Suprapubic skin (tissue), 3 donors: ENCODE measurements at regions not wholly inside any gene's neighbourhood (a gene's known extent, or its start where the extent isn't known, plus 50 kb on each side); places are given as distances from the start of the nearest gene placed in this dataset.

Source experiments
- POLR2A ChIP-seq, 2 donors: fragments of 450-650 bp; IDR thresholded peaks; one replicate each; pipeline ENCODE4 v1.6.1; 2017; ENCODE audit warnings: antibody characterized with exemption in 2 of 2, mild to moderate bottlenecking in 2 of 2, moderate library complexity in 2 of 2
- TF ChIP-seq, protein P1 (sequence below), 2 donors: fragments of 200-600 bp in 1 of 2; fragments of 450-650 bp in 1 of 2; sonication (generic) in 1 of 2; IDR thresholded peaks; one replicate each; pipeline ENCODE4 v1.5.1; 2016 to 2019; ENCODE audit warnings: antibody characterized with exemption in 2 of 2, mild to moderate bottlenecking in 1 of 2, moderate library complexity in 1 of 2

DNA sequence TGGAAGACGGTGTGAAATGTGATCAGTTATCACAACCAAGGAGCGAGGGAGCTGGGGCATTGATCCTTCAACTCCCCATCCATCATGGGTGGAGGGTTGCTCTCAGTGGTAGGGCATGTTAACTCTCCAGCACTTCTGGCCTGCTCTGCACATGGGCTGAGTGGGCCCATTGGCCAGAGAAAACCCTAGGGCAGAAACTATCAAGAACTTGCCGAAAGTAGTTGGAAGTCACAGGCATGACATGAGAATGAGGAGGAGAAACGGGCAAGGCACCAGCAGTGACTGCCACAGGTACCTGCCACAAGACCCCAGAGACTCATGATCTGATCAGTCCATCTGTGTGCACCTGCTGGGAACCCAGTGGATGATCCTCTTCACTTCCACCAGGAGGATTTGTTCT is 50.9 kb upstream of the CXCL14 start:
- TF ChIP-seq, protein P1, sequence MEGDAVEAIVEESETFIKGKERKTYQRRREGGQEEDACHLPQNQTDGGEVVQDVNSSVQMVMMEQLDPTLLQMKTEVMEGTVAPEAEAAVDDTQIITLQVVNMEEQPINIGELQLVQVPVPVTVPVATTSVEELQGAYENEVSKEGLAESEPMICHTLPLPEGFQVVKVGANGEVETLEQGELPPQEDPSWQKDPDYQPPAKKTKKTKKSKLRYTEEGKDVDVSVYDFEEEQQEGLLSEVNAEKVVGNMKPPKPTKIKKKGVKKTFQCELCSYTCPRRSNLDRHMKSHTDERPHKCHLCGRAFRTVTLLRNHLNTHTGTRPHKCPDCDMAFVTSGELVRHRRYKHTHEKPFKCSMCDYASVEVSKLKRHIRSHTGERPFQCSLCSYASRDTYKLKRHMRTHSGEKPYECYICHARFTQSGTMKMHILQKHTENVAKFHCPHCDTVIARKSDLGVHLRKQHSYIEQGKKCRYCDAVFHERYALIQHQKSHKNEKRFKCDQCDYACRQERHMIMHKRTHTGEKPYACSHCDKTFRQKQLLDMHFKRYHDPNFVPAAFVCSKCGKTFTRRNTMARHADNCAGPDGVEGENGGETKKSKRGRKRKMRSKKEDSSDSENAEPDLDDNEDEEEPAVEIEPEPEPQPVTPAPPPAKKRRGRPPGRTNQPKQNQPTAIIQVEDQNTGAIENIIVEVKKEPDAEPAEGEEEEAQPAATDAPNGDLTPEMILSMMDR (IDR thresholded peaks at IDR 0.05): no peak
- no peak for TF ChIP-seq POLR2A (IDR thresholded peaks at IDR 0.05)
